GM23338 (cell line): ENCODE measurements at regions not wholly inside any gene's neighbourhood (a gene's known extent, or its start where the extent isn't known, plus 50 kb on each side); places are given as distances from the start of the nearest gene placed in this dataset.

ENCODE experiments used
- ATAC-seq: fragments of 200-7000 bp; cut with Tn5 transposase; 3 replicates; pipeline ENCODE4 v1.9.1; 2020
- DNase-seq: peaks from one replicate; pipeline ENCODE4 v3.0.0-alpha.2; 2015; ENCODE audit warnings: low spot score
- H2AFZ ChIP-seq: fragments of 200-600 bp; sonication (generic); 2 replicates; pipeline ENCODE4 v1.8.0; 2016; ENCODE audit warnings: antibody characterized with exemption, mild to moderate bottlenecking, moderate library complexity
- H3F3A ChIP-seq: fragments of 200-600 bp; sonication (generic); replicated peaks from 2 replicates; pipeline ENCODE4 v1.8.0; 2017; ENCODE audit warnings: antibody characterized with exemption, mixed run types, low read depth
- H3K27ac ChIP-seq: fragments of 200-600 bp; sonication (generic); 2 replicates; pipeline ENCODE4 v1.6.1; 2016; ENCODE audit warnings: low read depth
- H3K27me3 ChIP-seq: fragments of 200-600 bp; sonication (generic); 2 replicates; pipeline ENCODE4 v1.8.0; 2016; ENCODE audit warnings: mild to moderate bottlenecking, mixed run types, moderate library complexity; ENCODE audit not compliant: insufficient read depth
- H3K36me3 ChIP-seq: fragments of 200-600 bp; sonication (generic); 2 replicates; pipeline ENCODE4 v1.8.0; 2016; ENCODE audit warnings: mild to moderate bottlenecking; ENCODE audit not compliant: insufficient read depth
- H3K4me1 ChIP-seq: fragments of 200-600 bp; sonication (generic); 2 replicates; pipeline ENCODE4 v1.8.0; 2016; ENCODE audit warnings: mild to moderate bottlenecking, moderate library complexity; ENCODE audit not compliant: insufficient read depth
- H3K4me2 ChIP-seq: fragments of 200-600 bp; sonication (generic); 2 replicates; pipeline ENCODE4 v1.7.1; 2017; ENCODE audit warnings: mixed run types
- H3K4me3 ChIP-seq: fragments of 200-600 bp; sonication (generic); 2 replicates; pipeline ENCODE4 v1.6.1; 2016; ENCODE audit warnings: mixed run types
- H3K79me2 ChIP-seq: fragments of 200-600 bp; sonication (generic); replicated peaks from 2 replicates; pipeline ENCODE4 v1.8.0; 2017; ENCODE audit warnings: mild to moderate bottlenecking; ENCODE audit not compliant: insufficient read depth
- H3K9me2 ChIP-seq: fragments of 200-600 bp; sonication (generic); 2 replicates; pipeline ENCODE4 v1.8.0; 2017; ENCODE audit not compliant: insufficient read depth
- H4K20me1 ChIP-seq: fragments of 200-600 bp; sonication (generic); replicated peaks from 2 replicates; pipeline ENCODE4 v1.8.0; 2017; ENCODE audit warnings: mild to moderate bottlenecking; ENCODE audit not compliant: insufficient read depth
- H3K27ac Mint-ChIP-seq: 2 replicates; pipeline ENCODE4 v1.8.0; 2020; ENCODE audit warnings: inconsistent platforms, mild to moderate bottlenecking, moderate library complexity, mixed read lengths
- H3K27me3 Mint-ChIP-seq: 3 replicates; pipeline ENCODE4 v1.8.0; 2022; ENCODE audit warnings: low read depth, mild to moderate bottlenecking, moderate library complexity, mixed read lengths, inconsistent platforms; ENCODE audit not compliant: insufficient read depth, poor library complexity
- H3K36me3 Mint-ChIP-seq: 3 replicates; pipeline ENCODE4 v1.8.0; 2021; ENCODE audit warnings: low read depth, mild to moderate bottlenecking, inconsistent platforms, moderate library complexity, mixed read lengths
- H3K4me1 Mint-ChIP-seq: 3 replicates; pipeline ENCODE4 v1.8.0; 2020; ENCODE audit warnings: mild to moderate bottlenecking, inconsistent platforms, mixed read lengths
- H3K4me3 Mint-ChIP-seq: 3 replicates; pipeline ENCODE4 v1.8.0; 2021; ENCODE audit warnings: moderate library complexity, mild to moderate bottlenecking, inconsistent platforms, mixed read lengths
- H3K9me3 Mint-ChIP-seq: 3 replicates; pipeline ENCODE4 v1.8.0; 2020; ENCODE audit warnings: moderate library complexity, mild to moderate bottlenecking, inconsistent platforms, mixed read lengths
- CREB1 ChIP-seq: fragments of 250-450 bp; sonication (Bioruptor Pico); IDR thresholded peaks from 2 replicates; pipeline ENCODE4 v1.5.0; 2020; ENCODE audit warnings: low read depth, mild to moderate bottlenecking, moderate library complexity
- CTCF ChIP-seq, 2 experiments: fragments of 200-600 bp in 1 of 2; sonication (generic) in 1 of 2; conservative IDR thresholded peaks; 2 replicates each; pipeline versions ENCODE4 v1.5.1 to v1.6.1; 2016 to 2017; ENCODE audit warnings: antibody characterized with exemption in 2 of 2, low read depth in 2 of 2, mild to moderate bottlenecking in 2 of 2, moderate library complexity in 1 of 2
- ETS1 ChIP-seq: IDR thresholded peaks from 2 replicates; pipeline ENCODE4 v1.6.1; 2016; ENCODE audit warnings: antibody characterized with exemption
- EZH2 ChIP-seq: fragments of 200-600 bp; sonication (generic); IDR thresholded peaks from one replicate; pipeline ENCODE4 v1.8.0; 2017; ENCODE audit warnings: antibody characterized with exemption, mild to moderate bottlenecking, low read depth; ENCODE audit not compliant: unreplicated experiment
- EZH2phosphoT487 ChIP-seq: fragments of 200-600 bp; sonication (generic); IDR thresholded peaks from one replicate; pipeline ENCODE4 v1.8.1; 2018; ENCODE audit warnings: antibody characterized with exemption; ENCODE audit not compliant: unreplicated experiment
- JUNB ChIP-seq: IDR thresholded peaks from one replicate; pipeline ENCODE4 v1.6.1; 2016; ENCODE audit warnings: antibody characterized with exemption; ENCODE audit not compliant: unreplicated experiment
- NANOG ChIP-seq: IDR thresholded peaks from 2 replicates; pipeline ENCODE4 v1.6.1; 2016; ENCODE audit warnings: antibody characterized with exemption, borderline replicate concordance
- POLR2AphosphoS5 ChIP-seq: IDR thresholded peaks from 2 replicates; pipeline ENCODE4 v1.6.1; 2016; ENCODE audit warnings: antibody characterized with exemption, low read depth
- REST ChIP-seq: IDR thresholded peaks from one replicate; pipeline ENCODE4 v1.6.1; 2018; ENCODE audit warnings: antibody characterized with exemption; ENCODE audit not compliant: unreplicated experiment
- STAT1 ChIP-seq: IDR thresholded peaks from one replicate; pipeline ENCODE4 v1.6.1; 2016; ENCODE audit warnings: antibody characterized with exemption; ENCODE audit not compliant: unreplicated experiment
- ZNF114 ChIP-seq: fragments of 250-450 bp; sonication (Bioruptor Pico); IDR thresholded peaks from 2 replicates; pipeline ENCODE4 v1.5.0; 2020; ENCODE audit warnings: mild to moderate bottlenecking, moderate library complexity
- ZNF331 ChIP-seq: fragments of 250-450 bp; sonication (Bioruptor Pico); IDR thresholded peaks from 2 replicates; pipeline ENCODE4 v1.5.0; 2020; ENCODE audit warnings: low read depth, mild to moderate bottlenecking, moderate library complexity

- Mint-ChIP-seq H3K27me3 (peaks cover 6% of the 10 kb centered on the region), H3K4me1 (no peaks in the 10 kb centered on the region), H3K9me3 (peaks cover 7% of the 10 kb centered on the region), H3K27ac (no peak overlapping the region), H3K36me3 (peaks cover 3% of the 10 kb centered on the region; the same call in 1 of the 3 replicates), H3K4me3 (no peak overlapping the region)
- TF ChIP-seq EZH2 (no peak), CTCF (conservative IDR thresholded peaks at IDR 0.05; ENCODE audit: low read depth in 2 of 2) (peak; percentile 78 to 83), CREB1 (CRISPR knock-in tag) (no peak)
- peak; percentile 52 for ATAC-seq
- Histone ChIP-seq H2AFZ (no peak overlapping the region), H3K9me2 (0 out of 2 replicates have a peak, but pooled peaks cover 6% of the 10 kb centered on the region), H3K4me3 (no peak overlapping the region), H3K4me2 (no peak overlapping the region), H3F3A (no peaks in the 10 kb centered on the region), H3K27ac (no peak overlapping the region), H3K79me2 (no peaks in the 10 kb centered on the region), H3K36me3 (no peaks in the 10 kb centered on the region), H4K20me1 (no peaks in the 10 kb centered on the region), H3K4me1 (no peaks in the 10 kb centered on the region), H3K27me3 (no peaks in the 10 kb centered on the region)
- peak; percentile 77 for DNase-seq
These were observed 179.3 kb upstream of the RMST start for GRCh38 chr12:97283297-97283696.

GRCh38 chr12:97288531-97288930, 174.1 kb upstream of the RMST start:
- Histone ChIP-seq H2AFZ (no peak overlapping the region; the same call in 1 of the 2 replicates), H3K4me3 (no peak overlapping the region), H3K27me3 (no peaks in the 10 kb centered on the region), H3K79me2 (no peaks in the 10 kb centered on the region), H3K4me1 (no peaks in the 10 kb centered on the region), H3K36me3 (no peaks in the 10 kb centered on the region), H3K27ac (no peak overlapping the region), H3K9me2 (peaks cover 4% of the 10 kb centered on the region; the same call in 1 of the 2 replicates), H3F3A (no peaks in the 10 kb centered on the region), H4K20me1 (no peaks in the 10 kb centered on the region), H3K4me2 (no peak overlapping the region)
- H3K27me3 Mint-ChIP-seq = no peaks in the 10 kb centered on the region
- H3K36me3 Mint-ChIP-seq = no peaks in the 10 kb centered on the region
- H3K9me3 Mint-ChIP-seq = peaks cover 1% of the 10 kb centered on the region
- no peak overlapping the region for H3K27ac Mint-ChIP-seq
- no peak overlapping the region for H3K4me3 Mint-ChIP-seq
- ATAC-seq = no peak
- DNase-seq = peak; percentile 30
- H3K4me1 Mint-ChIP-seq = peaks cover 4% of the 10 kb centered on the region; the same call in 2 of the 3 replicates
- TF ChIP-seq CTCF (conservative IDR thresholded peaks at IDR 0.05; ENCODE audit: low read depth in 2 of 2) (no peak), NANOG (no peak), ETS1 (no peak), STAT1 (no peak), POLR2AphosphoS5 (no peak), ZNF331 (CRISPR knock-in tag) (no peak), ZNF114 (no peak), JUNB (no peak), CREB1 (CRISPR knock-in tag) (no peak), REST (no peak), EZH2phosphoT487 (no peak)
